IMR-90 (cell line): ENCODE measurements at regions not wholly inside any gene's neighbourhood (a gene's known extent, or its start where the extent isn't known, plus 50 kb on each side); places are given as distances from the start of the nearest gene placed in this dataset.

Source experiments
- ATAC-seq: fragments of 200-7000 bp; cut with Tn5 transposase; 2 replicates; pipeline ENCODE4 v1.9.1; 2020; ENCODE audit warnings: low read depth, mild to moderate bottlenecking, moderate library complexity
- BruUV-seq: library from RNA; stranded (reverse); fragments of 400-500 nt; replicated peaks from 2 replicates; lab custom pipeline; 2021; lab: Mats Ljungman, UMichigan
- CTCF ChIA-PET: fragments of 300-600 bp; formaldehyde crosslinking; extraction: SDS; loops from one replicate; lab custom pipeline; 2021; ENCODE audit warnings: antibody characterized with exemption; lab: Yijun Ruan, JAX
- POLR2A ChIA-PET: fragments of 300-600 bp; sonication (Branson Sonifier 250); formaldehyde crosslinking; loops from one replicate; lab custom pipeline; 2022; ENCODE audit warnings: antibody characterized with exemption; ENCODE audit not compliant: unreplicated experiment; lab: Charles Lee
- DNase-seq: peaks from one replicate; pipeline ENCODE4 v3.0.0; 2013
- H2AFZ ChIP-seq: replicated peaks from 2 replicates; pipeline ENCODE3; 2013; ENCODE audit warnings: low read length, mild to moderate bottlenecking; ENCODE audit not compliant: poor library complexity
- H2AK5ac ChIP-seq: 2 replicates; pipeline ENCODE4 v1.6.1; 2013; ENCODE audit warnings: low read depth, low read length, inconsistent platforms
- H2AK9ac ChIP-seq: replicated peaks from 2 replicates; pipeline ENCODE3; 2013; ENCODE audit warnings: mild to moderate bottlenecking, low read depth, low read length, moderate library complexity; ENCODE audit not compliant: poor library complexity
- H2BK120ac ChIP-seq: 2 replicates; pipeline ENCODE4 v1.6.1; 2013; ENCODE audit warnings: low read depth, low read length, inconsistent platforms
- H2BK15ac ChIP-seq: 3 replicates; pipeline ENCODE4 v1.6.1; 2013; ENCODE audit warnings: low read depth, low read length, inconsistent platforms
- H2BK20ac ChIP-seq: 2 replicates; pipeline ENCODE4 v1.6.1; 2013; ENCODE audit warnings: low read depth, mild to moderate bottlenecking, inconsistent platforms, low read length, moderate library complexity
- H2BK5ac ChIP-seq: 2 replicates; pipeline ENCODE4 v1.6.1; 2013; ENCODE audit warnings: mild to moderate bottlenecking, low read depth, low read length, inconsistent platforms; ENCODE audit not compliant: poor library complexity, severe bottlenecking
- H3K14ac ChIP-seq: replicated peaks from 2 replicates; pipeline ENCODE4 v1.6.1; 2013; ENCODE audit warnings: low read depth, low read length, inconsistent platforms
- H3K18ac ChIP-seq: 2 replicates; pipeline ENCODE4 v1.6.1; 2013; ENCODE audit warnings: low read depth, low read length, control low read depth
- H3K23ac ChIP-seq: 2 replicates; pipeline ENCODE4 v1.6.1; 2013; ENCODE audit warnings: low read depth, low read length, inconsistent platforms
- H3K27ac ChIP-seq: 2 replicates; pipeline ENCODE4 v1.5.1; 2013; ENCODE audit warnings: mild to moderate bottlenecking, control low read depth, low read length; ENCODE audit not compliant: insufficient read depth
- H3K27me3 ChIP-seq: 2 replicates; pipeline ENCODE4 v1.6.1; 2013; ENCODE audit warnings: low read length; ENCODE audit not compliant: control insufficient read depth, insufficient read depth
- H3K36me3 ChIP-seq: 2 replicates; pipeline ENCODE4 v1.6.1; 2013; ENCODE audit warnings: low read length, mixed read lengths; ENCODE audit not compliant: control insufficient read depth, insufficient read depth
- H3K4ac ChIP-seq: 2 replicates; pipeline ENCODE4 v1.6.1; 2013; ENCODE audit warnings: low read depth, low read length, inconsistent platforms
- H3K4me1 ChIP-seq: 2 replicates; pipeline ENCODE4 v1.6.1; 2013; ENCODE audit warnings: low read length, mixed read lengths; ENCODE audit not compliant: control insufficient read depth, insufficient read depth
- H3K4me2 ChIP-seq: 2 replicates; pipeline ENCODE4 v1.6.1; 2013; ENCODE audit warnings: low read depth, mild to moderate bottlenecking, control low read depth, low read length, moderate library complexity
- H3K4me3 ChIP-seq: 2 replicates; pipeline ENCODE4 v1.5.1; 2013; ENCODE audit warnings: low read depth, mild to moderate bottlenecking, control low read depth, low read length, moderate library complexity; ENCODE audit not compliant: insufficient read depth
- H3K56ac ChIP-seq: 2 replicates; pipeline ENCODE4 v1.6.1; 2013; ENCODE audit warnings: low read length, inconsistent platforms; ENCODE audit not compliant: insufficient read depth; ENCODE audit errors: extremely low read depth
- H3K79me1 ChIP-seq, 2 experiments: 2 replicates each; pipeline ENCODE4 v1.6.1; 2013; ENCODE audit warnings: low read length in 2 of 2, inconsistent platforms in 1 of 2, low read depth in 1 of 2
- H3K9ac ChIP-seq: 2 replicates; pipeline ENCODE4 v1.6.1; 2013; ENCODE audit warnings: low read depth, low read length, control low read depth
- H3K9me1 ChIP-seq: 2 replicates; pipeline ENCODE4 v1.6.1; 2013; ENCODE audit warnings: low read length, inconsistent platforms; ENCODE audit not compliant: insufficient read depth
- H3K9me3 ChIP-seq: 2 replicates; pipeline ENCODE4 v1.6.1; 2013; ENCODE audit warnings: low read length; ENCODE audit not compliant: control insufficient read depth, insufficient read depth
- H4K20me1 ChIP-seq: 2 replicates; pipeline ENCODE4 v1.6.1; 2013; ENCODE audit warnings: low read length, inconsistent platforms; ENCODE audit not compliant: insufficient read depth
- H4K5ac ChIP-seq: 2 replicates; pipeline ENCODE4 v1.6.1; 2013; ENCODE audit warnings: mild to moderate bottlenecking, low read depth, low read length, control low read depth
- H4K8ac ChIP-seq, 2 experiments: 2 replicates each; pipeline ENCODE4 v1.6.1; 2013; ENCODE audit warnings: low read depth in 2 of 2, low read length in 2 of 2, control low read depth in 1 of 2, inconsistent platforms in 1 of 2
- H4K91ac ChIP-seq: 2 replicates; pipeline ENCODE4 v1.6.1; 2013; ENCODE audit warnings: low read depth, low read length, inconsistent platforms; ENCODE audit not compliant: insufficient read depth
- BHLHE40 ChIP-seq: fragments of 150-350 bp; IDR thresholded peaks from 2 replicates; pipeline ENCODE4 v1.6.1; 2016; ENCODE audit warnings: mild to moderate bottlenecking, low read depth, low read length
- CEBPB ChIP-seq: IDR thresholded peaks from 2 replicates; pipeline ENCODE4 v1.6.1; 2012; ENCODE audit warnings: low read depth, low read length, improper control_type of control experiment
- CHD1 ChIP-seq: IDR thresholded peaks from 2 replicates; pipeline ENCODE4 v1.6.1; 2012; ENCODE audit warnings: low read depth, low read length, improper control_type of control experiment
- CTCF ChIP-seq: conservative IDR thresholded peaks from 2 replicates; pipeline ENCODE4 v1.5.1; 2012; ENCODE audit warnings: mild to moderate bottlenecking, low read depth, low read length, improper control_type of control experiment
- ELK1 ChIP-seq: fragments of 150-350 bp; IDR thresholded peaks from 2 replicates; pipeline ENCODE4 v1.6.1; 2016; ENCODE audit warnings: low read depth, mild to moderate bottlenecking, low read length, moderate library complexity, borderline replicate concordance
- FOS ChIP-seq: fragments of 150-350 bp; IDR thresholded peaks from 2 replicates; pipeline ENCODE4 v1.6.1; 2016; ENCODE audit warnings: low read depth, low read length
- MAFK ChIP-seq: IDR thresholded peaks from 2 replicates; pipeline ENCODE4 v1.6.1; 2012; ENCODE audit warnings: low read depth, low read length, improper control_type of control experiment
- MAZ ChIP-seq: IDR thresholded peaks from 2 replicates; pipeline ENCODE4 v1.6.1; 2012; ENCODE audit warnings: low read depth, mild to moderate bottlenecking, low read length, improper control_type of control experiment, moderate library complexity, borderline replicate concordance
- MXI1 ChIP-seq: IDR thresholded peaks from 2 replicates; pipeline ENCODE4 v1.6.1; 2012; ENCODE audit warnings: low read depth, mild to moderate bottlenecking, low read length, moderate library complexity, borderline replicate concordance
- NFE2L2 ChIP-seq: fragments of 150-350 bp; IDR thresholded peaks from 2 replicates; pipeline ENCODE4 v1.6.1; 2016; ENCODE audit warnings: low read depth, mild to moderate bottlenecking, low read length
- POLR2A ChIP-seq: IDR thresholded peaks from 2 replicates; pipeline ENCODE4 v1.6.1; 2012; ENCODE audit warnings: mild to moderate bottlenecking, low read depth, low read length
- RAD21 ChIP-seq: IDR thresholded peaks from 2 replicates; pipeline ENCODE4 v1.6.1; 2012; ENCODE audit warnings: low read length, improper control_type of control experiment
- RCOR1 ChIP-seq: IDR thresholded peaks from 2 replicates; pipeline ENCODE4 v1.6.1; 2012; ENCODE audit warnings: mild to moderate bottlenecking, low read length, improper control_type of control experiment; ENCODE audit not compliant: insufficient replicate concordance
- RFX5 ChIP-seq: IDR thresholded peaks from 2 replicates; pipeline ENCODE4 v1.8.0; 2012; ENCODE audit warnings: low read depth, mild to moderate bottlenecking, low read length, moderate library complexity
- SMC3 ChIP-seq: fragments of 150-350 bp; IDR thresholded peaks from 2 replicates; pipeline ENCODE4 v1.6.1; 2016; ENCODE audit warnings: low read depth, mild to moderate bottlenecking, antibody characterized with exemption, low read length, moderate library complexity
- WGBS, 2 experiments: methylation state at CpG; one replicate each; pipeline versions ENCODE4 v1.1.5 to v1.1.7; 2013; ENCODE audit warnings: missing lambda C conversion rate in 2 of 2; ENCODE audit not compliant: insufficient read length in 1 of 2; ENCODE audit errors: extremely low coverage in 2 of 2; 5-methylcytosine and 5-hydroxymethylcytosine counted together
- dilution Hi-C: fragments of 300-500 bp; cut with HindIII; formaldehyde crosslinking; loops from one replicate; pipeline ENCODE4 v1.14.3; 2018; ENCODE audit warnings: low sequenced_read_pairs; ENCODE audit not compliant: unreplicated experiment
- in situ Hi-C: fragments of 300-500 bp; cut with MboI; formaldehyde crosslinking; loops from 3 replicates; pipeline ENCODE4 v1.14.3; 2019; ENCODE audit warnings: low sequenced_read_pairs, inconsistent platforms, mixed read lengths
- intact Hi-C: fragments of 100-400 bp; cut with micrococcal nuclease; formaldehyde crosslinking; loops from 2 replicates; pipeline ENCODE4 v1.10.0; 2022

GRCh38 chrX:148412006-148412405, 88.4 kb upstream of the AFF2 start:
- Histone ChIP-seq H3K9ac (no peak overlapping the region), H2BK20ac (no peak overlapping the region), H3K4me2 (no peak overlapping the region), H2AK5ac (no peak overlapping the region), H3K9me3 (no peaks in the 10 kb centered on the region), H3K79me1 (no peaks in the 10 kb centered on the region), H4K8ac (no peak overlapping the region), H3K56ac (no peak overlapping the region), H3K4me1 (no peaks in the 10 kb centered on the region), H4K5ac (no peak overlapping the region), H3K4me3 (no peak overlapping the region), H3K9me1 (no peaks in the 10 kb centered on the region), H4K91ac (no peak overlapping the region), H3K23ac (no peak overlapping the region), H2AFZ (no peak overlapping the region), H2BK15ac (no peak overlapping the region), H3K14ac (no peak overlapping the region), H2AK9ac (no peak overlapping the region), H2BK5ac (no peak overlapping the region), H3K4ac (no peak overlapping the region), H3K36me3 (no peaks in the 10 kb centered on the region), H4K20me1 (no peaks in the 10 kb centered on the region), H2BK120ac (no peak overlapping the region), H3K27me3 (no peaks in the 10 kb centered on the region), H3K18ac (no peak overlapping the region), H3K27ac (no peak overlapping the region)
- dilution Hi-C loops (no loop called here), in situ Hi-C loops (no loop called here), intact Hi-C loops (no loop called here)
- POLR2A ChIA-PET: no interaction called here
- DNase-seq: no peak
- no peak for ATAC-seq
- CTCF ChIA-PET: no interaction called here
- no CpG with 5 or more reads among the region's 3 CpGs for WGBS, 2 experiments
- TF ChIP-seq RAD21: no peak
- TF ChIP-seq BHLHE40: no peak
- no peak for TF ChIP-seq RFX5
- TF ChIP-seq RCOR1: no peak
- no peak for TF ChIP-seq MAZ
- TF ChIP-seq CEBPB: no peak
- TF ChIP-seq NFE2L2: no peak
- TF ChIP-seq MXI1: no peak
- TF ChIP-seq ELK1: no peak
- no peak for TF ChIP-seq CHD1
- no peak for TF ChIP-seq MAFK
- TF ChIP-seq POLR2A: no peak
- TF ChIP-seq FOS: no peak
- TF ChIP-seq SMC3: no peak
- TF ChIP-seq CTCF: no peak
- BruUV-seq: no TSS peak
